DMS79 (cell line): ENCODE measurements at regions not wholly inside any gene's neighbourhood (a gene's known extent, or its start where the extent isn't known, plus 50 kb on each side); places are given as distances from the start of the nearest gene placed in this dataset.

Experiments used
- DNase-seq: peaks from one replicate; lab custom pipeline; 2025; lab: John Stamatoyannopoulos, UW

- DNase-seq: no peak
These were observed 237.5 kb upstream of the SALL1 start for GRCh38 chr16:51388516-51388951.

- no peak for DNase-seq
These were observed 232.8 kb upstream of the SALL1 start for GRCh38 chr16:51383909-51384308.

DNA sequence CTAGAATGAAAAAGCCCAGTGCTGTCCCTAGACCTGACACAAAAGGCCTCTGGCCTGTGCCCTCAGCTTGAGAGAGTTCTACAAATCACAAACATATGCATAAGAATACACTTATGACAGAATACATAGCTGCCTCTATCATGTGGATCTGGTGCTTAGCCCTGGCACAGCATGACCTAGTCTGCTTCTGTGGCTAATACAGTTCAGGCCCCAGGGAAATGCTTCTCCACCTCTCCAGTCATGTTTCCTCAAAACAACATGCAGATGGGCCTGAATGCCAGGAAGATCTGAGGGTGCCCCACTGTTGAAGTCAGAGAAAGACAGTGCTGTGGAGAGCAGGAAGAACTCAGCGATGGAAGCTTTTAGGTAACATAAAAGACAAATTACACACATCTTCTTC lies 231.9 kb upstream of the SALL1 start:
- no peak for DNase-seq

GRCh38 chr16:51382211-51382610 lies 231.1 kb upstream of the SALL1 start:
- DNase-seq: no peak

DNA sequence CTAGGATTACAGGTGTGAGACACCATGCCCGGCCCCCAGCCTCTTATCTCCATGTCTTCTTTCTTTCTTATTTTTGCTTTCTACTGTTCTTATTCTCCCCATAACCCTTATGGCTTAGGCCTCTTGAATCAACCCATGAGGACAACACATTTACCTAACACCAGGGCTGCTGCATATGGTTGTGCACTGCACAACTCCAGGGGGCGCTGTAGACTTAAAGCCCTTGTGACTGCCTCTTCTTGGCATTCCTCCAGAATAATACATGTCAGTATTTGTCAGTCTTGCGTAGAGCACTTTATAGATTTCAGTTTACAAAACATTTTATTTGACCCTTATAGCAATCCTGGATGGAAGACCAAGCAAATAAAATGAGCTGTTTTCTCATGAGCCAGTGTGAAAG lies 225.0 kb upstream of the SALL1 start:
- no peak for DNase-seq

- no peak for DNase-seq
These were observed 223.7 kb upstream of the SALL1 start for GRCh38 chr16:51374790-51375189.

DNA sequence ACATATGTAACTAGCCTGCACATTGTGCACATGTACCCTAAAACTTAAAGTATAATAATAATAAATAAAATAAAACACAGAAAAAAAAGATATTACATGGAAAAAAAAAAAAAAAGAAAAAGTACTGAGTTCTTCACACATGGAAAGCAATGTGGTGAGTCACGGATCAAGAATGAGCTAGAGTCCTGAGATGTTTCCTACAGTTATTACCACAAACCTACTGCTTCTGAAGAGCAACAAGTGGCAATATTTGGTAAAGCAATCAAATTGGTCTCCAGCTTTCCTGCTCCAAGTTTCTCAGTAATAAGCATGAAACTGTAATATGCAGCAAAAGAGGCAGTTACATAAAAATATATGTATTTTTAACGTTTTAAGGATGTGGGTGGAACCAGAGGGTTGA lies 223.3 kb upstream of the SALL1 start:
- no peak for DNase-seq

GRCh38 chr16:51365715-51366114 lies 214.6 kb upstream of the SALL1 start:
- no peak for DNase-seq

DNA sequence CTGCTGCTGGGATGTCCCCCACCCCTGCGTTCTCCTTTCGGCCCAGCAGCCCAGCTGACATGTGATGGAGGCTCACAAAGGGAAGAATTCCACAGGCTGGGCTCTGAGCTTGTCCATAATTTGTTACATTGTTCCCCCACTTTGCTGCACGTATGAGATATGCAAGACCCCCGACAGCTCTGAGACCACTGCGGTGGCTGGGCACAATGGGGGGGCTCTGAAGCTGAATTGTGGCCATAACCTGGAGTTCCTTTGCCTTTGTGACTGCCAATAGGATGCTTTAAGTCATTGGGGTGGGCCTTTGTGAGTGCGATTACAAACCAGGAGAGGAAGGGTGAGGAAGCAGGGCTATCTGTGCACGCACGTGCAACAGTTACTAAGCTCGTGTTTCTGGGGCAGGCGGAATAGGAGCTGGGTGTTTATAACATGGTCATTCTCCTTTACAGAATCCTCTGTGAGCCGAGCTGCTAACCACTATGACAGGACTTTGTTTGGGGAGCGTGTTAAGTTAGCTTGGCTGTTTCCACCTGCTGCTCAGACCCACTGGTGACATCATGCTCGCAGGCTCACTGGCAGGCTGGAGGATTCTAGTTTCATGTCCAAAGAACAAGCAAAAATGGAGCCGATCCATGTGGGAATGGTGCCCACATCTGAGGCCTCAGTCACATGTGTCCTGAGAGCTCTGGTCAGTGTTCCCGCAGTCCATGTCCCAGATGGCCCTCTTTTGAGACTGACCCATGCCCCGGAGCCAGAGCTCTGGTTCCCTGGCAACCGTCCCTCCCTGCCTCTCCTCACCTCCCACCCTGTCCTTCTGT lies 208.3 kb upstream of the SALL1 start:
- DNase-seq: no peak

DNA sequence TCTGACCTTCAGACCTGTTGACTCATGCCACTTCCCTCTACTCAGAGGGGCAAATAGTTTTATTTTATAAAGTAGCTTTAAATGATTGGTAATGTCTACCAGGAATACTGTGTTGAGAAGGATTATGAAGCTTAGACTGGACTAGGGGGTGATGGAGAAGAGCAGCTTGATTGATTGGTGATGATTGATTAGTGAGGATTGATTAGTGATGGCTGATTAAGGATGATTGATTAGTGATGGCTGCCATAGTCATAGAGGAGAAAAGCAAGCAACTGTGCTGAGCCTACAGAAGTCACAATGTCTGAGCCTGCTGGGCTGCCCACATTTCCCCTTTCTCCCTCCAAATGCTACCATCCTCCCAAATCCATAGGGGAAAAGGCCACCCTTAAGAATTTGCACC lies 206.8 kb upstream of the SALL1 start:
- no peak for DNase-seq

- no peak for DNase-seq
These were observed 204.8 kb upstream of the SALL1 start for GRCh38 chr16:51355875-51356274.

DNA sequence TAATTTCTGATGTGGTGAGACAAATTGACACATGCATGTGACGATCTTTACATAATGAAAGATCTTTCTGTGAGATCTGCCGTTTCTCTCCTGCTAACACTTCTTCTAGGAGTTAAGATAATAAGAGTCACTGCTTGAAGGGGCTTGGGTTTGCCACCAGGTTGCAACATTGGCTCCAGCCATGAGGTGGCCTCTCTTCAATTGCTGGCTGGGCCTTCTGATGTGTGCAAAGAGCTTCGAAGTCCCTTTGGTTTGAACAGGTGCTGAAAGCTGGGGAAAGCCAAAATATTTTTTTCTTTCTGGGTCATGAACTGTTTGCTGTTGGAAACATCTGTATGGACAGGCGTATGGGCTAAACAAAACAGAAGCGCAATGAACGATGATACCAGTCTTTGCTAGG lies 204.1 kb upstream of the SALL1 start:
- no peak for DNase-seq

DNA sequence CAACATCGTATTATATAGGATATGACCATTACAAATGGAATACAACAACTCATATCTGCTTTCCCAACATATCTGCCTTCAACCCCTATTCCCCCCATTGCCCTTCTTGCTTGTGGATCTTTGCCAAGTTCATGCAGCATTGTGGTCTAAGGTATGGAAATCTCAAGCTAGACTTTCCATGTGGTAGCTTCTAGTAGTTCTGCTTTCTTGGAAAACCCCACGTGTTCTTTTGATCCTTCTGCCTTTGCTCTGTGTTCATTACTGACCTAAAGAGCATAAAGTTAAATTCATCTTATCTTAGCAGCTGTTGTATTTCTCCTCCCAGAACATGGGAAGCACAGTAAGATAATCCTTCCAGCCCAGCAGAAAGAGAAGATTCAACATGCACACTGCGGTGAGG lies 202.0 kb upstream of the SALL1 start:
- no peak for DNase-seq

DNA sequence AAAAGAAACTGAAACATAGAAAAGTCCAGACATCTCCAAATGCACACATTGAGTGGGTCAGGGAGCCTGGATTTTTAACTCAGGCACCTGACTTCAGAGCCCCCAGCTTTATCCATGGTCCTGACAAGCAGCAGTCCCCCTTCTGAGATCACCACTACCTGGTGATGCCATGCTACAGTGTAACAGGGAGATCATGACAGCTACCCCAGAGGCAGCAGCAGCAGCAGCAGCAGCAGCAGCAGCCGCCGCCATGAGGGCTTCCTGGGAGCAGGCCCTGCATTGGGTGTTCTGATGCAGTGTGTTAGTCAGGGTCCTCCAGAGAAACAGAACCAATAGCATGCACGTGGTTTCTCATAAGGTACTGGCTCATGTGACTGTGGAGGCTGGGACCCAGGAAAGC lies 198.6 kb upstream of the SALL1 start:
- no peak for DNase-seq

GRCh38 chr16:51343411-51343810 lies 192.3 kb upstream of the SALL1 start:
- no peak for DNase-seq

- DNase-seq: no peak
These were observed 190.1 kb upstream of the SALL1 start for GRCh38 chr16:51341204-51341603.

DNA sequence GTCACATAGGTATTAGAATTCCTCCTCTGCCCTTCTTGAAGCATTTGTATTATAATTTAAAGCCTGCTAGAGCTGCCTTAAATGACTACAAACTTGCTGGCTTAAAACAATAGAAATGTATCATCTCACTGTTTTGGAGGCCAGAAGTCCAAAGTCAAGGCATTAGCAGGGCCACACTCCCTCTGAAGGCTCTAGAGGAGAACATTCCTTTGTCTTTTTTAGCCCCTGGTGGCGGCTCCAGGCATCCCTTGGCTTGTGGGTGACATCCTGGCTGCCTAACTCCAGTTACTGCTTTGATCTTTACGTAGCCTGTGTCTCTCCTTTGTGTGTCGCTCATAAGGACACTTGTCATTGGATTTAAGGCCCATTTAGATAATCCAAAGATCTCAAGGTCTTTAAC lies 186.6 kb upstream of the SALL1 start:
- no peak for DNase-seq

GRCh38 chr16:51328733-51329132 lies 177.7 kb upstream of the SALL1 start:
- DNase-seq: no peak

GRCh38 chr16:51327001-51327400 lies 175.9 kb upstream of the SALL1 start:
- DNase-seq: no peak

DNA sequence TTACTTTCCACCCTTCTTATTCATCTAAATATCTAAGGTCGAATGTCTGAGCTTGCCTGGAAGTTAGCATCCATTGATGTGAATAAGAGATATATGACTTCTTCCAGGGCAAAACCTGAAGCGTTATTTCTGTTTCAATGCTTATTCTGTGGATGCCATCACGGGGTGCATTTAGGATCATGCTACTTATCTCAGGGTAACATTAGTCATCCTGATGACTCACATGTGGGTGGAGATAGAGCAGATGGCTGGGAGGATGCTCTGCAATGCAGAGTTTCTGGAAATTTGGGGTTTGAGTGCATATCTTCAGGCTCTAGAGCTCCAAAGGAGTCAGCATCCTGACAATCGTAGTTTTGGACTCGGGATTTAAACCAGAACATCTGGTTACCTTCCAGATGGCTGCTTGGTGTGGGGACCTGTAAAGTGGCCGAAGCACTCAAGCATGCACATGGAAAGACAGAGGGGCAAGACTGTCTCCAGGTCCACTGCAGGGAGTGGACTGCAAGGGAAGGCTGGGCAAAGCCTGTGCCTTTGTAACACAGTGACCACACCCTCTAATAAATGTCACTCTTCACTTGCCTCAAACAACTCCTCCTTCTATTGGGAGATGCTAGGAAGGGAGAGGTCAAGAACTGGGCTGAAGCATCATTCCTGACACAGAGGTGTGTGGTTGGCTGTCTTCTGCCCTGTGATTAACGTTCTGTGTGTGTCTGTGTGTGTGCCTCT lies 175.2 kb upstream of the SALL1 start:
- DNase-seq: no peak

GRCh38 chr16:51321251-51321650 lies 170.2 kb upstream of the SALL1 start:
- no peak for DNase-seq

DNA sequence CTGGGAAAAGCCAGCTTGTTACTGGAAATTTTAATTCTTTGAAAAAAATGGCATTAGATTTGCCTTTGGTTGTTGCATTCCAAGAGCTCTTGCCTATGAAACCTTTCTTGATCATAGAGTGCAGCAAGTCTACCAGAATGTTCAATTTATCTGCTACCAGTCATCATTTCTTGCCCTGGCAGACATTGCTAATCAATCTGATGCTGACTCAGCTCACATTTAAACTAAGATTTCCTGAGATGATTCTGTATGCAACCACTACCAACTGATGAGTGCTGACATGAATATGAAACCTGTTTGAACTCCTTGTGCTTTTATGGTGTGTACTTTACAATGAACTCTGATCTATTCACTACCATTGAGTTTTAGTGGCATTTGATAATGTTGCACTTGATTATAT lies 166.5 kb upstream of the SALL1 start:
- DNase-seq: no peak

GRCh38 chr16:51313198-51313597 lies 162.1 kb upstream of the SALL1 start:
- no peak for DNase-seq
